HepG2 (cell line): ENCODE measurements at regions not wholly inside any gene's neighbourhood (a gene's known extent, or its start where the extent isn't known, plus 50 kb on each side); places are given as distances from the start of the nearest gene placed in this dataset.

Experiments
- ATAC-seq: fragments of 200-7000 bp; cut with Tn5 transposase; 3 replicates; pipeline ENCODE4 v1.9.1; 2020; ENCODE audit warnings: mild to moderate bottlenecking, moderate library complexity
- BruUV-seq: library from RNA; stranded (reverse); fragments of 400-500 nt; replicated peaks from 2 replicates; lab custom pipeline; 2021; lab: Mats Ljungman, UMichigan
- CTCF ChIA-PET: fragments of 300-600 bp; formaldehyde crosslinking; extraction: SDS; loops from one replicate; lab custom pipeline; 2021; ENCODE audit warnings: low total read pairs, inconsistent platforms, low intra/inter-chr PET ratio; lab: Yijun Ruan, JAX
- POLR2A ChIA-PET: fragments of 350-600 bp; sonication (Branson Sonifier 250); formaldehyde crosslinking; loops from one replicate; lab custom pipeline; 2020; ENCODE audit warnings: antibody characterized with exemption, inconsistent platforms; lab: Yijun Ruan, JAX
- DNase-seq: peaks from one replicate; pipeline ENCODE4 v3.0.0-alpha.2; 2015; ENCODE audit warnings: low spot score
- FAIRE-seq: peaks from 3 replicates; lab custom pipeline; 2011; peaks lifted over from hg19 to GRCh38; lab: Jason Lieb, UNC
- H2AFZ ChIP-seq: one replicate; pipeline ENCODE4 v1.6.1; 2011; ENCODE audit warnings: low read length, inconsistent platforms
- H3K27ac ChIP-seq: fragments of 300-600 bp; 3 replicates; pipeline ENCODE4 v1.8.0; 2011; ENCODE audit warnings: mixed run types, mild to moderate bottlenecking, mixed read lengths, low read length, inconsistent platforms; ENCODE audit not compliant: insufficient read depth; ENCODE audit errors: extremely low read length
- H3K27me3 ChIP-seq, 2 experiments: fragments of 200-600 bp in 1 of 2; 2 replicates in 1 of 2; 3 replicates in 1 of 2; pipeline versions ENCODE4 v1.6.0 to v1.8.0; 2011; ENCODE audit warnings: low read length in 2 of 2, mild to moderate bottlenecking in 2 of 2, moderate library complexity in 2 of 2, inconsistent platforms in 1 of 2; ENCODE audit not compliant: insufficient read depth in 2 of 2, control insufficient read depth in 1 of 2
- H3K36me3 ChIP-seq, 2 experiments: fragments of 200-600 bp in 1 of 2; replicated peaks in 1 of 2; 2 replicates in 1 of 2; 3 replicates in 1 of 2; pipeline versions ENCODE4 v1.5.1 to v1.8.0; 2011; ENCODE audit warnings: low read length in 2 of 2, inconsistent platforms in 1 of 2; ENCODE audit not compliant: insufficient read depth in 2 of 2, control insufficient read depth in 1 of 2
- H3K4me1 ChIP-seq: 2 replicates; pipeline ENCODE4 v1.5.1; 2012; ENCODE audit warnings: low read length, inconsistent platforms; ENCODE audit not compliant: insufficient read depth
- H3K4me2 ChIP-seq: 2 replicates; pipeline ENCODE4 v1.6.0; 2011; ENCODE audit warnings: low read depth, low read length, inconsistent platforms
- H3K4me3 ChIP-seq, 3 experiments: fragments of 200-600 bp in 1 of 3; sonication (generic), shearing (Covaris generic) in 1 of 3; replicated peaks in 1 of 3; 2 replicates each; pipeline ENCODE4 v1.5.1; 2011 to 2016; ENCODE audit warnings: low read length in 3 of 3, inconsistent platforms in 2 of 3, low read depth in 2 of 3, mild to moderate bottlenecking in 2 of 3, control low read depth in 1 of 3, mixed read lengths in 1 of 3; ENCODE audit not compliant: insufficient read depth in 1 of 3
- H3K79me2 ChIP-seq: one replicate; pipeline ENCODE4 v1.6.1; 2011; ENCODE audit warnings: low read length, inconsistent platforms; ENCODE audit not compliant: insufficient read depth
- H3K9ac ChIP-seq: 2 replicates; pipeline ENCODE4 v1.6.0; 2011; ENCODE audit warnings: mild to moderate bottlenecking, low read depth, low read length, inconsistent platforms; ENCODE audit not compliant: insufficient read depth
- H3K9me3 ChIP-seq: 2 replicates; pipeline ENCODE4 v1.5.1; 2012; ENCODE audit warnings: mild to moderate bottlenecking, low read length
- H4K20me1 ChIP-seq: 2 replicates; pipeline ENCODE4 v1.6.0; 2011; ENCODE audit warnings: inconsistent platforms, mild to moderate bottlenecking, low read length, moderate library complexity; ENCODE audit not compliant: insufficient read depth
- CBX2 ChIP-seq, 2 experiments: fragments of 200-600 bp in 1 of 2; sonication (generic); formaldehyde crosslinking in 1 of 2; IDR thresholded peaks; 2 replicates each; pipeline versions ENCODE4 v1.7.0 to v1.8.1; 2018 to 2022; ENCODE audit warnings: low read depth in 2 of 2, low read length in 1 of 2, mild to moderate bottlenecking in 1 of 2, missing genetic modification reagents in 1 of 2
- FOSL2 ChIP-seq: sonication (generic); formaldehyde crosslinking; IDR thresholded peaks from 2 replicates; pipeline ENCODE4 v1.4.0; 2020; ENCODE audit warnings: missing genetic modification reagents
- GTF3A ChIP-seq: sonication (generic); formaldehyde crosslinking; conservative IDR thresholded peaks from 2 replicates; pipeline ENCODE4 v1.4.0; 2020; ENCODE audit warnings: mild to moderate bottlenecking, missing genetic modification reagents
- SOX13 ChIP-seq, 3 experiments: fragments of 450-650 bp in 1 of 3; sonication (generic) in 1 of 3; formaldehyde crosslinking in 1 of 3; IDR thresholded peaks in 2 of 3; conservative IDR thresholded peaks in 1 of 3; 2 replicates each; pipeline versions ENCODE4 v1.5.0 to v1.6.1; 2016 to 2020; ENCODE audit warnings: antibody characterized with exemption in 1 of 3, mild to moderate bottlenecking in 1 of 3, missing compliant biosample characterization in 1 of 3, missing genetic modification reagents in 1 of 3, moderate library complexity in 1 of 3
- SP1 ChIP-seq, 2 experiments: fragments of 450-650 bp in 1 of 2; sonication (generic) in 1 of 2; formaldehyde crosslinking in 1 of 2; IDR thresholded peaks; 2 replicates each; pipeline versions ENCODE4 v1.4.0 to v1.6.1; 2016 to 2020; ENCODE audit warnings: missing genetic modification reagents in 1 of 2
- ZNF124 ChIP-seq: sonication (generic); formaldehyde crosslinking; IDR thresholded peaks from 2 replicates; pipeline ENCODE4 v1.4.0; 2020; ENCODE audit warnings: missing genetic modification reagents
- ZNF562 ChIP-seq: sonication (generic); formaldehyde crosslinking; IDR thresholded peaks from 2 replicates; pipeline ENCODE4 v1.8.0; 2022; ENCODE audit warnings: missing genetic modification reagents, borderline replicate concordance
- ZNF768 ChIP-seq: sonication (generic); formaldehyde crosslinking; IDR thresholded peaks from 2 replicates; pipeline ENCODE4 v1.4.0; 2020; ENCODE audit warnings: missing genetic modification reagents
- WGBS: methylation state at CpG from one replicate; pipeline ENCODE4 v1.1.6; 2017; ENCODE audit warnings: low lambda C conversion rate; 5-methylcytosine and 5-hydroxymethylcytosine counted together
- in situ Hi-C: cut with HindIII; loops from 2 replicates; pipeline ENCODE4 v1.10.0; 2017; ENCODE audit warnings: low pct_unique_long_range_greater_than_20kb; ENCODE audit not compliant: extremely low pct_ligation_motif_present
- intact Hi-C: fragments of 100-400 bp; cut with micrococcal nuclease; formaldehyde crosslinking; loops from one replicate; pipeline ENCODE4 v1.10.0; 2022; ENCODE audit not compliant: unreplicated experiment
- TF ChIP-seq, protein P1 (sequence below): sonication (generic); formaldehyde crosslinking; IDR thresholded peaks from 2 replicates; pipeline ENCODE4 v1.4.0; 2020; ENCODE audit warnings: mild to moderate bottlenecking, missing genetic modification reagents
- TF ChIP-seq, protein P2 (sequence below): sonication (generic); formaldehyde crosslinking; conservative IDR thresholded peaks from 2 replicates; pipeline ENCODE4 v1.5.0; 2020; ENCODE audit warnings: missing genetic modification reagents
- TF ChIP-seq, protein P3 (sequence below): sonication (generic); formaldehyde crosslinking; IDR thresholded peaks from 2 replicates; pipeline ENCODE4 v1.5.0; 2020; ENCODE audit warnings: mild to moderate bottlenecking, missing genetic modification reagents

DNA sequence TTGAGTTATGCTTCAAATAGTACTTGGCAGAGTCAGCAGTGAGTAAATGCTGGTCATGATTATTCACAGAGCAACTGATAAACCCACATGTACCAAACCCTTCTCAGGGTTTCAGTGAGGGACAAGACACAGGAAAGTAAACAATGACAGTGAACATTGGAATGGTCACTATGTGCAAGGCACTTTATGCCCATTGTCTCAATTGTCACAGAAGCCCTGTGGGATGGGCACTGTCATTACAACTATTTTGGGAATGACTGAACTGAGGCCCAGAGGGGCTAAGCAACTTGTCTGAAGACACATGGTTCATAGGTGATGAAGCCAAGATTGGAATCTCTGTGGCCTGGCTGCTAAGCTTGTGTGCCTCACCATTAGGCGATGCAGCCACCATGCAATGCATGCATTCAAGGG is 238.5 kb downstream of the RBM19 start:
- no peak for FAIRE-seq
- H3K36me3 ChIP-seq = no peaks in the 10 kb centered on the region
- 0 out of 2 replicates have a peak, but pooled peaks cover 5% of the 10 kb centered on the region for H3K4me1 ChIP-seq

More for the DNA sequence above, 238.5 kb downstream of the RBM19 start:
- no peaks in the 10 kb centered on the region for H3K79me2 ChIP-seq
- H3K4me2 ChIP-seq = no peak overlapping the region
- intact Hi-C loops (no loop called here), in situ Hi-C loops (no loop called here)
- no peak overlapping the region for H3K27ac ChIP-seq
- no peaks in the 10 kb centered on the region for H4K20me1 ChIP-seq
- WGBS = 40% methylated on average over 1 of the region's 1 CpG
- H2AFZ ChIP-seq = no peak overlapping the region
- TF ChIP-seq, protein P1, sequence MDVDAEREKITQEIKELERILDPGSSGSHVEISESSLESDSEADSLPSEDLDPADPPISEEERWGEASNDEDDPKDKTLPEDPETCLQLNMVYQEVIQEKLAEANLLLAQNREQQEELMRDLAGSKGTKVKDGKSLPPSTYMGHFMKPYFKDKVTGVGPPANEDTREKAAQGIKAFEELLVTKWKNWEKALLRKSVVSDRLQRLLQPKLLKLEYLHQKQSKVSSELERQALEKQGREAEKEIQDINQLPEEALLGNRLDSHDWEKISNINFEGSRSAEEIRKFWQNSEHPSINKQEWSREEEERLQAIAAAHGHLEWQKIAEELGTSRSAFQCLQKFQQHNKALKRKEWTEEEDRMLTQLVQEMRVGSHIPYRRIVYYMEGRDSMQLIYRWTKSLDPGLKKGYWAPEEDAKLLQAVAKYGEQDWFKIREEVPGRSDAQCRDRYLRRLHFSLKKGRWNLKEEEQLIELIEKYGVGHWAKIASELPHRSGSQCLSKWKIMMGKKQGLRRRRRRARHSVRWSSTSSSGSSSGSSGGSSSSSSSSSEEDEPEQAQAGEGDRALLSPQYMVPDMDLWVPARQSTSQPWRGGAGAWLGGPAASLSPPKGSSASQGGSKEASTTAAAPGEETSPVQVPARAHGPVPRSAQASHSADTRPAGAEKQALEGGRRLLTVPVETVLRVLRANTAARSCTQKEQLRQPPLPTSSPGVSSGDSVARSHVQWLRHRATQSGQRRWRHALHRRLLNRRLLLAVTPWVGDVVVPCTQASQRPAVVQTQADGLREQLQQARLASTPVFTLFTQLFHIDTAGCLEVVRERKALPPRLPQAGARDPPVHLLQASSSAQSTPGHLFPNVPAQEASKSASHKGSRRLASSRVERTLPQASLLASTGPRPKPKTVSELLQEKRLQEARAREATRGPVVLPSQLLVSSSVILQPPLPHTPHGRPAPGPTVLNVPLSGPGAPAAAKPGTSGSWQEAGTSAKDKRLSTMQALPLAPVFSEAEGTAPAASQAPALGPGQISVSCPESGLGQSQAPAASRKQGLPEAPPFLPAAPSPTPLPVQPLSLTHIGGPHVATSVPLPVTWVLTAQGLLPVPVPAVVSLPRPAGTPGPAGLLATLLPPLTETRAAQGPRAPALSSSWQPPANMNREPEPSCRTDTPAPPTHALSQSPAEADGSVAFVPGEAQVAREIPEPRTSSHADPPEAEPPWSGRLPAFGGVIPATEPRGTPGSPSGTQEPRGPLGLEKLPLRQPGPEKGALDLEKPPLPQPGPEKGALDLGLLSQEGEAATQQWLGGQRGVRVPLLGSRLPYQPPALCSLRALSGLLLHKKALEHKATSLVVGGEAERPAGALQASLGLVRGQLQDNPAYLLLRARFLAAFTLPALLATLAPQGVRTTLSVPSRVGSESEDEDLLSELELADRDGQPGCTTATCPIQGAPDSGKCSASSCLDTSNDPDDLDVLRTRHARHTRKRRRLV = no peak
- TF ChIP-seq ZNF562 (CRISPR knock-in tag) = no peak
- TF ChIP-seq, protein P2, sequence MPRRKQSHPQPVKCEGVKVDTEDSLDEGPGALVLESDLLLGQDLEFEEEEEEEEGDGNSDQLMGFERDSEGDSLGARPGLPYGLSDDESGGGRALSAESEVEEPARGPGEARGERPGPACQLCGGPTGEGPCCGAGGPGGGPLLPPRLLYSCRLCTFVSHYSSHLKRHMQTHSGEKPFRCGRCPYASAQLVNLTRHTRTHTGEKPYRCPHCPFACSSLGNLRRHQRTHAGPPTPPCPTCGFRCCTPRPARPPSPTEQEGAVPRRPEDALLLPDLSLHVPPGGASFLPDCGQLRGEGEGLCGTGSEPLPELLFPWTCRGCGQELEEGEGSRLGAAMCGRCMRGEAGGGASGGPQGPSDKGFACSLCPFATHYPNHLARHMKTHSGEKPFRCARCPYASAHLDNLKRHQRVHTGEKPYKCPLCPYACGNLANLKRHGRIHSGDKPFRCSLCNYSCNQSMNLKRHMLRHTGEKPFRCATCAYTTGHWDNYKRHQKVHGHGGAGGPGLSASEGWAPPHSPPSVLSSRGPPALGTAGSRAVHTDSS (CRISPR knock-in tag) = no peak
- TF ChIP-seq ZNF768 (CRISPR knock-in tag) = 0 out of 2 replicates have a peak, but pooled peaks have one; percentile 35
- no peak for TF ChIP-seq GTF3A
- no peak for TF ChIP-seq SP1 (IDR thresholded peaks at IDR 0.05)
- TF ChIP-seq SP1 (CRISPR knock-in tag; IDR thresholded peaks at IDR 0.05) = no peak
- TF ChIP-seq ZNF124 = no peak
- no peak for TF ChIP-seq SOX13 (IDR thresholded peaks at IDR 0.05)
- TF ChIP-seq SOX13 (CRISPR knock-in tag; conservative IDR thresholded peaks at IDR 0.05 in 1 of 2, IDR thresholded peaks at IDR 0.05 in 1 of 2) = peak in 1 of 2 experiments; percentile 72; a peak in 2 of 4 replicates
- TF ChIP-seq CBX2 (IDR thresholded peaks at IDR 0.05; ENCODE audit: low read depth, low read length) = no peak
- TF ChIP-seq CBX2 (CRISPR knock-in tag; IDR thresholded peaks at IDR 0.05; ENCODE audit: low read depth) = no peak
- TF ChIP-seq FOSL2 (CRISPR knock-in tag) = peak; percentile 66
- TF ChIP-seq, protein P3, sequence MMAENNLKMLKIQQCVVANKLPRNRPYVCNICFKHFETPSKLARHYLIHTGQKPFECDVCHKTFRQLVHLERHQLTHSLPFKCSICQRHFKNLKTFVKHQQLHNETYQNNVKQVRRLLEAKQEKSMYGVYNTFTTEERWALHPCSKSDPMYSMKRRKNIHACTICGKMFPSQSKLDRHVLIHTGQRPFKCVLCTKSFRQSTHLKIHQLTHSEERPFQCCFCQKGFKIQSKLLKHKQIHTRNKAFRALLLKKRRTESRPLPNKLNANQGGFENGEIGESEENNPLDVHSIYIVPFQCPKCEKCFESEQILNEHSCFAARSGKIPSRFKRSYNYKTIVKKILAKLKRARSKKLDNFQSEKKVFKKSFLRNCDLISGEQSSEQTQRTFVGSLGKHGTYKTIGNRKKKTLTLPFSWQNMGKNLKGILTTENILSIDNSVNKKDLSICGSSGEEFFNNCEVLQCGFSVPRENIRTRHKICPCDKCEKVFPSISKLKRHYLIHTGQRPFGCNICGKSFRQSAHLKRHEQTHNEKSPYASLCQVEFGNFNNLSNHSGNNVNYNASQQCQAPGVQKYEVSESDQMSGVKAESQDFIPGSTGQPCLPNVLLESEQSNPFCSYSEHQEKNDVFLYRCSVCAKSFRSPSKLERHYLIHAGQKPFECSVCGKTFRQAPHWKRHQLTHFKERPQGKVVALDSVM (CRISPR knock-in tag) = no peak
- DNase-seq (peak; percentile 63), ATAC-seq (no peak)
- CTCF ChIA-PET = no interaction called here
- no TSS peak for BruUV-seq
- POLR2A ChIA-PET = no interaction called here
- H3K9ac ChIP-seq = no peak overlapping the region
- H3K27me3 ChIP-seq = no peaks in the 10 kb centered on the region
- no peak overlapping the region for H3K4me3 ChIP-seq
- no peaks in the 10 kb centered on the region for H3K9me3 ChIP-seq
